Right hindlimb (tissue), 1 donor: ENCODE measurements at regions not wholly inside any gene's neighbourhood (a gene's known extent, or its start where the extent isn't known, plus 50 kb on each side); places are given as distances from the start of the nearest gene placed in this dataset.

Experiments used
- DNase-seq: peaks from one replicate; pipeline ENCODE4 v3.0.0-alpha.2; 2018

- DNase-seq, result no peak
Observed at GRCh38 chr3:76083992-76084391, 298.6 kb upstream of the ZNF717 start.

GRCh38 chr3:76096036-76096435, 310.7 kb upstream of the ZNF717 start:
- no peak for DNase-seq

GRCh38 chr3:76096836-76097588, 311.7 kb upstream of the ZNF717 start:
- DNase-seq, result no peak

- no peak for DNase-seq
Observed at GRCh38 chr3:76097589-76097969, 312.2 kb upstream of the ZNF717 start.

- DNase-seq, result no peak
Observed at GRCh38 chr3:76099956-76100355, 314.6 kb upstream of the ZNF717 start.

- no peak for DNase-seq
Observed at GRCh38 chr3:76107935-76108570, 322.7 kb upstream of the ZNF717 start.

- DNase-seq, result no peak
Observed at GRCh38 chr3:76111808-76112207, 326.5 kb upstream of the ZNF717 start.

GRCh38 chr3:76122007-76122406, 336.7 kb upstream of the ZNF717 start:
- no peak for DNase-seq

- no peak for DNase-seq
Observed at GRCh38 chr3:76129441-76129840, 344.1 kb upstream of the ZNF717 start.

GRCh38 chr3:76131396-76132153, 346.2 kb upstream of the ZNF717 start:
- no peak for DNase-seq

GRCh38 chr3:76132154-76132470, 346.8 kb upstream of the ZNF717 start:
- DNase-seq, result no peak

GRCh38 chr3:76134166-76134565, 348.8 kb upstream of the ZNF717 start:
- no peak for DNase-seq

- DNase-seq, result no peak
Observed at GRCh38 chr3:76138921-76139320, 353.6 kb upstream of the ZNF717 start.

- no peak for DNase-seq
Observed at GRCh38 chr3:76147846-76148245, 362.5 kb upstream of the ZNF717 start.

- no peak for DNase-seq
Observed at GRCh38 chr3:76152028-76152427, 366.7 kb upstream of the ZNF717 start.

- no peak for DNase-seq
Observed at GRCh38 chr3:76161856-76162255, 376.5 kb upstream of the ZNF717 start.

- no peak for DNase-seq
Observed at GRCh38 chr3:76171647-76172046, 386.3 kb upstream of the ZNF717 start.

- no peak for DNase-seq
Observed at GRCh38 chr3:76177610-76178009, 392.3 kb upstream of the ZNF717 start.

GRCh38 chr3:76178412-76178811, 393.1 kb upstream of the ZNF717 start:
- no peak for DNase-seq

- DNase-seq, result no peak
Observed at GRCh38 chr3:76181213-76181612, 395.9 kb upstream of the ZNF717 start.

- no peak for DNase-seq
Observed at GRCh38 chr3:76198086-76198485, 412.7 kb upstream of the ZNF717 start.

GRCh38 chr3:76199382-76199781, 414.0 kb upstream of the ZNF717 start:
- DNase-seq, result no peak

GRCh38 chr3:76203578-76203977, 418.2 kb upstream of the ZNF717 start:
- no peak for DNase-seq

- DNase-seq, result no peak
Observed at GRCh38 chr3:76206346-76206745, 421.0 kb upstream of the ZNF717 start.
